Urinary bladder (tissue), 3 donors: ENCODE measurements at regions not wholly inside any gene's neighbourhood (a gene's known extent, or its start where the extent isn't known, plus 50 kb on each side); places are given as distances from the start of the nearest gene placed in this dataset.
"Not testable (repeated sequence)": the region's sequence is repeated elsewhere in the genome, so short reads cannot be mapped to it uniquely, and the experiment has no call there.

Experiments
- DNase-seq: peaks from one replicate; pipeline ENCODE4 v3.0.0-alpha.2; 2015; ENCODE audit errors: extremely low spot score
- H3K27ac ChIP-seq: one replicate; pipeline ENCODE4 v1.5.1; 2013; ENCODE audit warnings: low read depth, mild to moderate bottlenecking, moderate library complexity
- H3K36me3 ChIP-seq: one replicate; pipeline ENCODE4 v1.6.1; 2013; ENCODE audit warnings: mild to moderate bottlenecking, moderate library complexity; ENCODE audit not compliant: insufficient read depth
- H3K4me1 ChIP-seq: one replicate; pipeline ENCODE4 v1.6.1; 2013; ENCODE audit warnings: mild to moderate bottlenecking, moderate library complexity; ENCODE audit not compliant: insufficient read depth
- H3K4me3 ChIP-seq: one replicate; pipeline ENCODE4 v1.5.1; 2013; ENCODE audit warnings: low read depth, low read length
- WGBS: extraction: QIAGEN DNeasy Blood & Tissue Kit; methylation state at CpG from one replicate; pipeline ENCODE4 v1.1.7; 2013; 5-methylcytosine and 5-hydroxymethylcytosine counted together
- donor health status: healthy with polysubstance abuse.
- donor health status: healthy.

- WGBS, result 73% methylated on average over 3 of the region's 3 CpGs
- Histone ChIP-seq H3K27ac (no peak overlapping the region), H3K36me3 (no peaks in the 10 kb centered on the region), H3K4me1 (no peaks in the 10 kb centered on the region), H3K4me3 (no peak overlapping the region)
- no peak for DNase-seq
Observed at GRCh38 chr13:48583859-48584311, 51.0 kb upstream of the RCBTB2 start.

GRCh38 chr13:48585456-48585840, 52.6 kb upstream of the RCBTB2 start:
- Histone ChIP-seq H3K36me3 (no peaks in the 10 kb centered on the region), H3K27ac (no peak overlapping the region), H3K4me3 (no peak overlapping the region), H3K4me1 (no peaks in the 10 kb centered on the region)
- DNase-seq, result no peak
- WGBS, result 10% methylated on average over 2 of the region's 2 CpGs

- DNase-seq, result no peak
- no peaks in the 10 kb centered on the region for H3K36me3 ChIP-seq
- WGBS, result 9% methylated on average over 5 of the region's 5 CpGs
- no peak overlapping the region for H3K4me3 ChIP-seq
- no peaks in the 10 kb centered on the region for H3K4me1 ChIP-seq
- H3K27ac ChIP-seq, result no peak overlapping the region
Observed at GRCh38 chr13:48586591-48587103, 53.8 kb upstream of the RCBTB2 start.

GRCh38 chr13:48588120-48588519, 55.2 kb upstream of the RCBTB2 start:
- DNase-seq, result no peak
- no peak overlapping the region for H3K4me3 ChIP-seq
- H3K36me3 ChIP-seq, result no peaks in the 10 kb centered on the region
- no peaks in the 10 kb centered on the region for H3K4me1 ChIP-seq
- no peak overlapping the region for H3K27ac ChIP-seq
- WGBS, result 97% methylated on average over 2 of the region's 2 CpGs

- Histone ChIP-seq H3K36me3 (no peaks in the 10 kb centered on the region), H3K4me1 (no peaks in the 10 kb centered on the region), H3K27ac (no peak overlapping the region), H3K4me3 (no peak overlapping the region)
- WGBS, result 73% methylated on average over 5 of the region's 5 CpGs
- no peak for DNase-seq
Observed at GRCh38 chr13:48590141-48590901, 57.4 kb upstream of the RCBTB2 start.

- not testable (repeated sequence) for H3K4me1 ChIP-seq, H3K36me3 ChIP-seq, H3K4me3 ChIP-seq, DNase-seq, H3K27ac ChIP-seq
- WGBS, result 89% methylated on average over 12 of the region's 12 CpGs
Observed at GRCh38 chr13:48591124-48591872, 58.4 kb upstream of the RCBTB2 start.

GRCh38 chr13:48591889-48592687, 59.2 kb upstream of the RCBTB2 start:
- Histone ChIP-seq H3K4me1 (no peaks in the 10 kb centered on the region), H3K36me3 (no peaks in the 10 kb centered on the region), H3K27ac (no peak overlapping the region), H3K4me3 (no peak overlapping the region)
- 88% methylated on average over 4 of the region's 4 CpGs for WGBS
- DNase-seq, result no peak

- 66% methylated on average over 1 of the region's 1 CpG for WGBS
- Histone ChIP-seq H3K4me3 (no peak overlapping the region), H3K27ac (no peak overlapping the region), H3K36me3 (no peaks in the 10 kb centered on the region), H3K4me1 (no peaks in the 10 kb centered on the region)
- DNase-seq, result no peak
Observed at GRCh38 chr13:48592688-48593049, 59.8 kb upstream of the RCBTB2 start.

- no peak for DNase-seq
- H3K4me3 ChIP-seq, result no peak overlapping the region
- WGBS, result 84% methylated on average over 4 of the region's 4 CpGs
- H3K4me1 ChIP-seq, result no peaks in the 10 kb centered on the region
- no peaks in the 10 kb centered on the region for H3K36me3 ChIP-seq
- no peak overlapping the region for H3K27ac ChIP-seq
Observed at GRCh38 chr13:48593536-48593935, 60.2 kb upstream of the CYSLTR2 start.

GRCh38 chr13:48594096-48594815, 59.5 kb upstream of the CYSLTR2 start:
- DNase-seq, result no peak
- WGBS, result 60% methylated on average over 6 of the region's 6 CpGs
- Histone ChIP-seq H3K27ac (no peak overlapping the region), H3K4me1 (no peaks in the 10 kb centered on the region), H3K36me3 (no peaks in the 10 kb centered on the region), H3K4me3 (no peak overlapping the region)

GRCh38 chr13:48595431-48596429, 58.0 kb upstream of the CYSLTR2 start:
- Histone ChIP-seq H3K36me3 (no peaks in the 10 kb centered on the region), H3K27ac (no peak overlapping the region), H3K4me3 (no peak overlapping the region), H3K4me1 (no peaks in the 10 kb centered on the region)
- peak; percentile 41 for DNase-seq
- 70% methylated on average over 7 of the region's 7 CpGs for WGBS
